MM.1S (cell line): ENCODE measurements at regions not wholly inside any gene's neighbourhood (a gene's known extent, or its start where the extent isn't known, plus 50 kb on each side); places are given as distances from the start of the nearest gene placed in this dataset.

Experiments
- CTCF ChIP-seq: fragments of 300-600 bp; sonication (generic); IDR thresholded peaks from 2 replicates; pipeline ENCODE4 v1.5.1; 2016; ENCODE audit warnings: antibody characterized with exemption, low read length, mixed read lengths
- EZH2phosphoT487 ChIP-seq: fragments of 300-600 bp; sonication (generic); IDR thresholded peaks from 2 replicates; pipeline ENCODE4 v1.6.1; 2018; ENCODE audit warnings: antibody characterized with exemption, low read length

GRCh38 chr11:131207901-131208300, 162.5 kb upstream of the NTM start:
- no peak for TF ChIP-seq CTCF
- TF ChIP-seq EZH2phosphoT487, result no peak
